ENCODE measurements at regions not wholly inside any gene's neighbourhood (a gene's known extent, or its start where the extent isn't known, plus 50 kb on each side); places are given as distances from the start of the nearest gene placed in this dataset.

GRCh38 chr2:228646061-228646460 is 464.6 kb upstream of the SPHKAP start:
- Histone ChIP-seq H3K4me3 (ENCODE audit: low read depth, low read length) (no peak overlapping the region), H3K27me3 (ENCODE audit: control insufficient read depth, insufficient read depth, low read length) (no peaks in the 10 kb centered on the region), H3K36me3 (ENCODE audit: control insufficient read depth, insufficient read depth, low read length) (no peaks in the 10 kb centered on the region)
- TF ChIP-seq, protein P1, sequence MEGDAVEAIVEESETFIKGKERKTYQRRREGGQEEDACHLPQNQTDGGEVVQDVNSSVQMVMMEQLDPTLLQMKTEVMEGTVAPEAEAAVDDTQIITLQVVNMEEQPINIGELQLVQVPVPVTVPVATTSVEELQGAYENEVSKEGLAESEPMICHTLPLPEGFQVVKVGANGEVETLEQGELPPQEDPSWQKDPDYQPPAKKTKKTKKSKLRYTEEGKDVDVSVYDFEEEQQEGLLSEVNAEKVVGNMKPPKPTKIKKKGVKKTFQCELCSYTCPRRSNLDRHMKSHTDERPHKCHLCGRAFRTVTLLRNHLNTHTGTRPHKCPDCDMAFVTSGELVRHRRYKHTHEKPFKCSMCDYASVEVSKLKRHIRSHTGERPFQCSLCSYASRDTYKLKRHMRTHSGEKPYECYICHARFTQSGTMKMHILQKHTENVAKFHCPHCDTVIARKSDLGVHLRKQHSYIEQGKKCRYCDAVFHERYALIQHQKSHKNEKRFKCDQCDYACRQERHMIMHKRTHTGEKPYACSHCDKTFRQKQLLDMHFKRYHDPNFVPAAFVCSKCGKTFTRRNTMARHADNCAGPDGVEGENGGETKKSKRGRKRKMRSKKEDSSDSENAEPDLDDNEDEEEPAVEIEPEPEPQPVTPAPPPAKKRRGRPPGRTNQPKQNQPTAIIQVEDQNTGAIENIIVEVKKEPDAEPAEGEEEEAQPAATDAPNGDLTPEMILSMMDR (IDR thresholded peaks at IDR 0.05; ENCODE audit: insufficient read depth, low read length, poor library complexity, severe bottlenecking) = no peak
- no peak for DNase-seq (ENCODE audit: low read depth)

- Histone ChIP-seq H3K36me3 (ENCODE audit: control insufficient read depth, insufficient read depth, low read length) (no peaks in the 10 kb centered on the region), H3K4me3 (ENCODE audit: low read depth, low read length) (no peak overlapping the region), H3K27me3 (ENCODE audit: control insufficient read depth, insufficient read depth, low read length) (no peaks in the 10 kb centered on the region)
- TF ChIP-seq, protein P1 (IDR thresholded peaks at IDR 0.05; ENCODE audit: insufficient read depth, low read length, poor library complexity, severe bottlenecking) = no peak
- no peak for DNase-seq (ENCODE audit: low read depth)
Observed at GRCh38 chr2:228644199-228644598, 462.7 kb upstream of the SPHKAP start.

DNA sequence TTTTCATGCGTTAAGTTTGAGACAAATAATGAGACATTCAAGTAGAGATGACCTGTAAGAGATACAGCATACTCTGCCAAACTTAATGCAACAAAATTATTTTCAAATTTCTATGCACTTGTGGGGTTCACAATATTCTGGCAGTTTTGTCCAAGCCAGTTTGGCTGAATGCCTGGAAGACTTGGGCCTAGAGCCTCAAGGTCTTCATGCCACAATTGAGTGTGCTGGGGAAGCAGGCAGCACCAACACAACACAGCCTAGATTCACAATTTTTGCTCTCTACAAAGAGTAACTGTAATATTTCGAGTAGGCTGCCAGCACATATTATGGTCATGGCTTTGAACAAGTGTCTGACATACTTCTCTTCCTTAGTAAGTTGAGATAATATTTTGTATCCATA is 461.4 kb upstream of the SPHKAP start:
- TF ChIP-seq, protein P1 (IDR thresholded peaks at IDR 0.05; ENCODE audit: insufficient read depth, low read length, poor library complexity, severe bottlenecking) = no peak
- DNase-seq (ENCODE audit: low read depth) = no peak
- no peaks in the 10 kb centered on the region for H3K36me3 ChIP-seq (ENCODE audit: control insufficient read depth, insufficient read depth, low read length)
- no peaks in the 10 kb centered on the region for H3K27me3 ChIP-seq (ENCODE audit: control insufficient read depth, insufficient read depth, low read length)
- no peak overlapping the region for H3K4me3 ChIP-seq (ENCODE audit: low read depth, low read length)

GRCh38 chr2:228630786-228631185 is 449.3 kb upstream of the SPHKAP start:
- Histone ChIP-seq H3K4me3 (ENCODE audit: low read depth, low read length) (no peak overlapping the region), H3K27me3 (ENCODE audit: control insufficient read depth, insufficient read depth, low read length) (no peaks in the 10 kb centered on the region), H3K36me3 (ENCODE audit: control insufficient read depth, insufficient read depth, low read length) (no peaks in the 10 kb centered on the region)
- DNase-seq (ENCODE audit: low read depth) = no peak
- TF ChIP-seq, protein P1 (IDR thresholded peaks at IDR 0.05; ENCODE audit: insufficient read depth, low read length, poor library complexity, severe bottlenecking) = no peak

DNA sequence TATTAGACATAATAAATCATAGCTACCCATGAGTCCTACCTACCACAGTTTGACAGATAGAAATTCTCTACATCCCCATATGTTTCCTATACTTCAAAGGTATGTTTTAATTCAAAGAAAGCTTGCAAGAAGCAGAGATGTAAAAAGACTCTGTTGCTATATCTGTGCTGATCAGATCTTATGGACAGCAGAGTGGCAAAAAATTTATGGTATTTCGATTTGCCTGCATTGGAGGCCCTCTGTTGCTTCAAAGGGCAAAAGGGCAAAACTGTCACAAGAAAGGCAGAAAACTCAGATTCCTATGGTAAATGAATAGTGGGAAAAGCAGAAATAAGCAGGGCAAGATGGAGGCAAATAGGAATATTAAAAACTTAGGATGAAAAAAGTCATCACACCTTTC is 447.8 kb upstream of the SPHKAP start:
- Histone ChIP-seq H3K36me3 (ENCODE audit: control insufficient read depth, insufficient read depth, low read length) (no peaks in the 10 kb centered on the region), H3K27me3 (ENCODE audit: control insufficient read depth, insufficient read depth, low read length) (no peaks in the 10 kb centered on the region), H3K4me3 (ENCODE audit: low read depth, low read length) (no peak overlapping the region)
- DNase-seq (ENCODE audit: low read depth) = no peak
- TF ChIP-seq, protein P1 (IDR thresholded peaks at IDR 0.05; ENCODE audit: insufficient read depth, low read length, poor library complexity, severe bottlenecking) = no peak

GRCh38 chr2:228628682-228629081 is 447.2 kb upstream of the SPHKAP start:
- H3K4me3 ChIP-seq (ENCODE audit: low read depth, low read length) = no peak overlapping the region
- H3K36me3 ChIP-seq (ENCODE audit: control insufficient read depth, insufficient read depth, low read length) = no peaks in the 10 kb centered on the region
- no peaks in the 10 kb centered on the region for H3K27me3 ChIP-seq (ENCODE audit: control insufficient read depth, insufficient read depth, low read length)
- no peak for DNase-seq (ENCODE audit: low read depth)
- TF ChIP-seq, protein P1 (IDR thresholded peaks at IDR 0.05; ENCODE audit: insufficient read depth, low read length, poor library complexity, severe bottlenecking) = no peak
